HG03175 (cell line): ENCODE measurements at regions not wholly inside any gene's neighbourhood (a gene's known extent, or its start where the extent isn't known, plus 50 kb on each side); places are given as distances from the start of the nearest gene placed in this dataset.
A peak's percentile ranks its signal among the peaks of the same experiment; 100 is the strongest.

Experiments used
- ATAC-seq: cut with Tn5 transposase; IDR thresholded peaks from one replicate; pipeline ENCODE4 v1.9.1; 2021; ENCODE audit warnings: mild to moderate bottlenecking, moderate library complexity; ENCODE audit not compliant: unreplicated experiment

DNA sequence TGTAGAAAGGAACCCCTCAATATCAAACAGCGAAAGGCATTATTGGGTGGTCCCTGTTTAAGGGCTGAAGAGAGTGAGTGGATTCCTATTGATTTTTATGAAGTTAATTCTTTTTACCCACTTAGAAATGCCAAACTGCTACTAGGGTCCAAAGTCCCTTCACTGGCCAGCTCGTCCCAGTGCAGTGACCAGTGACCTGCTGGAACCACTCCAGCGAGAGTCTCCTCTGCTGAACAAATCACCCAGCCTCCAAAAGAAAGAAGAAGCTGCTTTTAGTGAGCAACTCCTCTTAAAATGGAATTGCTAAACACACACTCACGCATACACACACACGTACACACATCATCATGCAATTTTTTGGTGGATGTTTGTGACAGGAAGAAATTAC, 198.2 kb upstream of the PLEKHG7 start:
- no peak for ATAC-seq

DNA sequence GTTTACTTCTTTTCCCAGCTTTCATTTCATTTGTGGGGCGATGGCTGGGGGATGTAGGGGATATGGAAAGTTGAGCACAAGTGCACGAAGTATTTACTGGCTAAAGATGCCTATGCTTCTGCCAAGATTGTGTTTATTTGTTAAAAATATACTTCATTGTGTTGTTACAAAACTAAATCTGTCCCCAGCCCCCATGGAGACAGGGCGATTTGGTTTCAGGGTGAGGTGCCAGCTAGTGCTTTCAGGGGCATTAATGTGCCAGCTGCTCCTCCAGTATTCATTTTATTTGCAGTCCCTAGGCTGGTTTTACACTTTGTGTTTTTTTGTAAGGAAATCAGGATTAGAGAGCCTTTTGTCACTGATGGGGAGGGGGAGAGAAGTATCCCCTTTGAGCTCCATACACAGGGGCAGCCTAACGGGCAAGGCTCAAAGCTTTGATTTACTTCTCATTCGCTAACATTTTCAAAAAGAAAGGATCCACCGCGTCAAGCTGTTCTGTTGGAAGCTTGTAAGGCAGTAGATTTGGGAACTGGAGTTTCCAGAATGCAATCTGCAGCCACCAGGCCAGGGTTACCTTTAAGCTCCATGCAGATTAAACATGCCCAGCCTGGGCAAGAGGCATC, 198.7 kb upstream of the PLEKHG7 start:
- ATAC-seq, result no peak

DNA sequence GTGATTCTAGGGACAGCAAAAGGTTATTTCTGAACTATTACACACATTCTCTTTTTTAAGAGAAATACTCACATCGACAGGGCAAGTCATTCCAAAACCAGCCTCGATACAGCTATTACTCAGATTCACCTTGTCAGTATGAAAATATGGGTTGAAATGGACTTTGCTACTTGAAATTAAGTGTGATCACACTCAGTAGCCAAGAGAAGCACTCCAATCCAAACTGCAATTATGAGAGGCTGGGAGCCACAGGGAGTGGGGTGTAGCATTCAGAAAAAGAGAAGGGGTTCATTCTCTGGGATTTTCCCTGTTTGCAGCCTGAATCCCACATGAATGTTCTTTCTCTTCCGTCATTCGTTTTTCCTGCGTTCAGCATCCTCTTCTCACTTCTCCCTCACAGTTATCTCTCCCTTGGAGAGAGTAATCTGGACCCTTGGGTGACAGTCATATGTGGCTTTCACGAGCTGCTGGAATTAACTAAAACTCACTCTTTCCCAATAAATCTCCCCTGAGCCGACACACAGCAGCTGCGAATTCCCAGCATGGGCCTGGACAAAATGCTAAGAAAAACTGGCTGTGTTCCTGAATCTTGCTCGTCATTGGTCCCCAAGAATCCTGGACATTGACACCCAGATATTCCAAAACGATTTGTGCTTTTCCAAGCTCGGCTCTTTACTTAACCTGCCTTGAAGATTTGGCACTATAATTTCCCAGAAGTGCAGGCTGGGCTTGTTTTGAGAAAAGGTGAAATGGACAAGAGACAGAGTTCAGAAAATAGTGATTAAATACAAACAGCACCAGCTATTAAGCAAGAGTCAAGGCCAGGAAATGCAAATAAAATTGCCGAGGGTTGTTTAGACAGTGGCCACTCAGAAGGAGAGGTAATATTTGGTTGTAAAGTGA, 199.5 kb upstream of the PLEKHG7 start:
- ATAC-seq, result peak; percentile 60

DNA sequence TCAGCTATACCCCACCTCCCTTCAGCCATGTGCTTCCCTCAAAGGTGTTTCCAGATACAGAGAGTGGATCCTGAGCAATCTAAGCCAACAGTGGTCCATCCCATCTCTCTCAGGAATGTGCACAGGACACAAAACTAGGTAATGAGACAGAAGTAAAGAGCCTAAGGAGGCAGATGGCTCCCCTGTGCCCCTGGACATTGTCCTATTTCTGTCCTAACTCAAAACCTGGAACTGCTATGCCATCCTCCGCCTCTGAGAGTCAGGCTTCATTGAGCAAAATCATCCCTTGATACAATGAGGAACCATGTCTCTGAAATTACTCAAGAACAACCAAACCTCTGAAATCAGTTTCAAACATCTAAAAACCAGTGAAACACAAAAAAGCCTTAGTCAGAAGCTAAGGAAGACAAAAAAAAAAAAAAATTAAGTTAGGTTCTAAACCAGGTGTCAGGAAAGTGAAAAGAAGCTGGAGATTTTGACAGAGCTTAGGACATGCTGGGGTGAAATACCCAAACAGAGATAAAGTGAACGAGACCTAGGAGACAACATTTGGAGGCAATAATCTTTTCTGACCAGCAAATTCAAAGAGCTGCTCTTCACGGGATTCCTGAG, 200.3 kb upstream of the PLEKHG7 start:
- ATAC-seq, result peak; percentile 52

DNA sequence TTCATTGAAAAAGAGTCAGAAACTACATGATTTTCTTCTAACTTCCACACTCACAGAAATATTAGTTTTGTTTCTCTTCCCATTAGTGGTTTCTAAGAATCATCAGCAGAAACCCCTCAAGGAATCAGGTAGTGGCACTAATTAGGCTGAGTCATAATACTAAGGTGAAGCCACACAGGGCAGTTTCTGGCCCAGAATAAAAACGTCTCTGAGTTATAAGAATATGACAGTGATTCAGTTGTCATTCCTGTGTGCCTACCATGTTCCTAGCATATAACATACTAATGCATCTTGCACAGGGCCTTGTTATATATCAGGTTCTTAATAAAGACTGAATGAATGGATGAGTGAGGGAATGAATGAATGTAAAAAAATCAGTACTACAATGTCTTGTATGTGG, 206.0 kb upstream of the PLEKHG7 start:
- ATAC-seq, result peak; percentile 63

DNA sequence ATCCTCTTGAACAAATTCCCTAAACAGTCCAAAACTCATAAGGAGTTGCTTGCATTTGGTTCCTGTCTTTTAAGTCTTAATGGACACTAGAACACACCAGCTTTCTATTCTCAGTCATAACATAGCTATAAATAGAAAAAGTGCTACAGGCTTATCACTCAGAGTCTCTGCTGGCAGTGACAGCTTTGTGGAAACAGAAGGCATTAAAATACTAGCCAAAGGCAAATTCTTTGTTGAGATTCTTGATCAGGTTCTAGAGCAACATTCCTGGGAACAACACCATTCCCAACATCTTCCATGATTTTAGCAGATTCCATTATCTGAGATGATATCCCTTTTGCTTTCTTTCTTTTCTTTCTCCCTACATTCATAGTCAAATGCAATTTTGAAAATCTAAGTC, 207.7 kb upstream of the PLEKHG7 start:
- no peak for ATAC-seq

DNA sequence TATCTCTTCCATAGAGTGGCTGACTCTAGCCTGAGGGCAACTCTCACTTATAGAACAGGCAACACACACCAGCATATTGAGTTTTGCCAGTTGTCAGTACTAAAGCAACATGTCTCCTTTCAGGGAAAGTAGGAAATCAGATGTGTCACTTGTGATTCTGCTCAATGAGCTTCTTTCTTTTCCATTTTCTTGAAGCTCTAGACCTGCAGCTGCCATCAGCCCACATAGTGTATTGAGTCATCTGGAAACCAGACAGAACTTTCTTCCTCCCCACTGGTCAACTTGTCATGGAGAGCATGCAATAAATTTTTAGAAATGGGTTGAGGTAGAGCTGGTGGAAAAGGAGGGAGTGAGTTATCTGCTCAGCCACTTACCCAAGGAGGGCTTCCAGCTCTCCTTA, 209.0 kb upstream of the PLEKHG7 start:
- ATAC-seq, result peak; percentile 59

DNA sequence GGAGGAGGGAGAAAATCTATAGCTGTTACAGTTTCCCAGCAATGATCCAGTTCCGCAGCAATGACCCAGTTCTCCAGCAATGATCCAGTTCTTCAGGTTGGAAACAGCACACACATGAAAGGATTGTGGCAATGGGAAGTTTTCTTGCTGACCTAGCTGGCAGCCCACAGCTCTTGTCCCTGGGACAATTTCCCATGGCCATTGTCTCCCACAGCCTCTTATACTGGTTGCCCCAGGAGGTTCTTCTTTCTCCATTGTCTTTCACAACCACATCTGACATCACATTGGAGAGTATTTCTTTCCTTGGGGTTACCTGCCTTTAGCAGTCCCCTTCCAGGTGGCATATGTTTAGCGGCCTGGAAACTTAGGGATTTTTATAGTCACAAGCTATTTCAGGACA, 209.8 kb upstream of the PLEKHG7 start:
- no peak for ATAC-seq

DNA sequence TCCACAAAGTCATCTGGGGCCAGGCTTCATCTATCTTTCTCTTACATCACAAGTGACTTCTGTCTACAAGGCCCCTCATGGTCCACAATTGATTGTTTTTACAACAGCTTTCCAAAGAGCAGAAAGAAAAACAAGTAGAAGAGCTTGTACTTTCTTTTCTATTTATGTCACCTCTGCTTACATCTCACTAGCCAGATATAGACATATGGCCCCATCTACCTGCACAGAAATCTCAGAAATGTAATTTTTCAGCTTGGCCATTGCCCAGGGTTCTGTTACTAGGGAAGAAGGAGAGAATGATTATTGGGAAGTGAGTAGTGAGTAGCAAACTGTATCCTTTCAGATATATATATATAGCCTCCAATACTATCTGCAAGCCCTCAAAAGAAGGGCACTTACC, 210.5 kb upstream of the PLEKHG7 start:
- no peak for ATAC-seq

DNA sequence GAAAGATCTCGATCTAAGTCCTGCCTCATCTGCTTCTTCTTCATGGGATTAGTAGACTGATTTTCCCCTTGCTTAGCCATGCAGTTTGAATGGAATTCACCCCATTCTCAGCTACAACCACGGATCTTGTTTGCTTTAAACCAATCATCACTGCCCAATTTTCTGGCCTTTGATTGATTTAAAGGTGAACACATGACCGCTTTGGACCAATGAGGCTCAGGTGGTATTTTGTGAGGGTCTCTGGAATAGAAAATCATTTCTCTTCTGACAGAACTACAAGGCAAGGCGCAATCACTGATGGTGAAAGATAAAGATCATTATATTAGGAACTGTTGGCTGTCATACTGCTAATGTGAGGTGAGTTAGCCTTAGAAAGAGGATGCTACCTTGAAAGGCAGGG, 213.0 kb upstream of the PLEKHG7 start:
- no peak for ATAC-seq

DNA sequence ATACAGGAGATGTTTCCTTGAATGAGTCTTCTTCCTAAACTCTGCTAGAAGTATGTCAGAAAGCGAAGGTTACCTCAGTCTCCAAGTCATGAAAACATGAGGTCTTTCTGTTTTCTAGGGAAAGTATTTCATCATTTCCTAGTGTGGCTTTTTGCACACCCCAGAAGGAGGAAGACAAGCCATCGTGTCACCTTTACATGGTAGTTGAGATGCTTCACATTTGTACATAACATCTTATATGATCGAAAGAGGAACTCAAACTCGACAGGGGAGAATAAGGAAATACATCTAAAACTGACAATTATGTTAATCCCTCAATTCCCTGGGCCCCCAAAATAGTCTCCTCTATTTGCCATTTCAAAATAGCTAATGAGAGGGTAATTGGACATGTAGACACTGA, 214.1 kb upstream of the PLEKHG7 start:
- no peak for ATAC-seq

DNA sequence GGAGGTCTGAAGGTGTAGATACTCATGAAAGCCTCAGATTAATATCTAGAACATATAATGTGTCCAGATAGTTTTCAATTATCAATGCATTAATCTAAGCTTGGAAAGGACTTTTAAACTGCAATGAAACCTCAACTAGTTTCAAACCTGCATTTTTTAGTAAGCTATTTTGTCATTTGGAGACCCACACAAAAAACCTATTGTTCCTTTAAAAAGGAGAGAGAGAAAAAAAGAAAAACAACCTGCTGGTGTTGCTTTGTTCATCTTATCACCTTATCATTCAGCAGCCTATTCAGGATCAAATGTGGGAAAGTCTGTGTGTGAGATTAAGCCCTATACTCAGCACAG, 215.7 kb upstream of the PLEKHG7 start:
- no peak for ATAC-seq

DNA sequence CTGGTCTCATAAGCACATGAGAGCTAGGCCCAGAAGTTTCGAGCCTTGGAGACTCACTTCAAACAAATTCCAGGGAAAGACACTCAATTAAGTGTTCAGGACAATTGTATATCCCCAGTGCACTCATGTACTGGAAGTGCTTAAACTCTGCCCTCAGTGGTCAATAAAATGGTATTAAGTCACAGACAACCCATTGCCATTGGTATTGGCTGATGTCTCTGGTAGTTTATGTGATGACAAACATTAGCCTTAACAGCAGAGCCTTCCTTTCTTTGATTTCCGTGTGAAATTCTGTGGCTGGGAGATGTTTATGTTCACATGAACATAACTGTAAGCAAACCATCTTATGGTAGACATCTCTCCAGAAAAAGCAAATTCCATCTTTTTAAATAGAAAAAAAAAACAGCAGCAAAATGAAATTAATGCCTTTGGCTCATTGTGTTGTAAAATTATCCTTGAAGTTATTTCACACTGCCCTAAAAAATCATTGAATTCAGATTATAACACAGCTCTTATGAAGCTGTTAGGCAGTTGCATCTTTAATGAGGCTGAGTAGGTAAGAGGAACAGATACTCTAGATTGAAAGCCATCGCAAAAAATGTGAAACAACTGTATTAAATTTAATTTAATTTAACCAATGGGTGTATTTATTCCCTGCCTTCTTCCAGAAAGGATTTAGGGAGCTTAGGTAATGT, 216.2 kb upstream of the PLEKHG7 start:
- no peak for ATAC-seq

DNA sequence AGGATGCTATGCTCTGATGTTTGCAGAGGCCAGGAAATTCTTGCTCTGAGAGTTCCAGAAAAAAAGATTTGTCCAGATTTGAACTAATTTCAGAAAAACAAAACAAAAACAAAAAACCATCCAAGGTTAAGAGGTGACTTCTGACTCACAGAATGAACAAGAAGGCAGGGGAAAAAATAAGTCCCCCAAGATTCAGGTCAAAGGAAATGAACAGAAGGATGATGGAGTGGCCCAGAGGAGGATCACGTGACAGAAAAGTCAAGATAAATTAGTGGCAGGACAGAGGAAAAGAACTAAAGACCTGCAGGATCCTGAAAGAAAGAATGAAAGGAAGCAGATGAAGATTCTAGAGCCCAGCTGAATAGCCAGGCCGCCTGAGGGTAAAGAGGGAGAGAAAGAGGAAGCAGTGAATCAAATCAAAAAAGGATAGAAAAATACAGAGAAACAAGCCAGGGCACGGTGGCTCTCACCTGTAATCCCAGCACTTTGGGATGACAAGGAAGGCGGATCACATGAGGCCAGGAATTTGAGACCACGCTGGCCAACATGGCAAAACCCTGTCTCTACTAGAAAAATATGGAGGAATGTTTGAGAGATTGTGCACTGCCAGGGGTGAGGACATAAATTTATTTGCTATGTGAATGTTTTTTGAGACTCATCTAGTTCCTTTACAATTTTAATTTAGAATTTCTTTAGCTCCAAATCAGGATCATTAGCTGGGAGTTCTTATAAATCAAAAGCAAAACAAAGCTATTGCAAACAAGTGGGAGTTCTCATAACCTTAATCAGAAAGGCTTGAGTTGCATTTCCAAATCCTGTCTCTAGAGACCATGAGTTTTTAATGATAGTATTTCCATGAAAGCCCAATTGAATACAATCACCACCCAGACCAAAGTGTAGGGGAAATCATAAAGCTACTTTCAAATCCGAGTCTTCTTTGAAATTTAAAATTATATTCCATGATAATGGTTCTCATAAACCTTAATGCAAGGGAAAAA, 217.1 kb upstream of the PLEKHG7 start:
- ATAC-seq, result no peak

DNA sequence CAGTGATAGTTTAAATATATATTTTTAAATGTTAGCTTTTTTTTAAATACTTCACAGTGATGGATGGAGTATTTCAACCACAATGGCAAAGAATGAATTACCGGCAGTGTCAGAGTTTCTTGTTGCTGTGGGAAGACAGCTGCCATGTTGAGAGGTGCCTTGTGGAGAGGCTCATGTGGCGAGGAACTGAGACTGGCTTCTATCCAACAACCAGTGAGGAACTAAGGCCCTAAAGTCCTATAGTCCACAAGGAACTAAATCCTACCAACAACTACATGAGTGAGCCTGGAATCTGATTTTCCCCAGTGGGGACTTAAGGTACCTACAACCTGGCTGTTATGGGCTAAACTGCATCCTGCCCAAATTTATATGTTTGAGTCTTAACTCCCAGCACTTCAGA, 220.2 kb upstream of the PLEKHG7 start:
- no peak for ATAC-seq

DNA sequence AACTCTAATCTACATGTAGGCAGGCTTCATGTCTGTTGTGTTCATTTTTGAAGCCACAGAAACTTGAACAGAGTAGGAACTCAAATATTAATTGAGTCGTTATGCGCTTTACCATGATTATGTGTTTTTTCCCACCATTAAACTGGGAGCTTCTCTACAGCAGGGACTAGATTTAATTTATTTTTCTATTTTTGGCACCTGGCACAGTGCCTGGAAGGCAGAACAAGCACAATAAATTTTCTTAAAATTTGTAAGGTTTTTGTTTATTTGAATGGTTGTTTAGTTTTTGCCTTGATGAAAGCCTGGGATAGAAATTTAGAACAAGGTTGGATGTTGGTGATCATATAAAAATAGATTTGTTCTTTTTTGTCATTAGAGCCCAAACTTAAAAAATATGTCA, 221.7 kb upstream of the PLEKHG7 start:
- no peak for ATAC-seq

DNA sequence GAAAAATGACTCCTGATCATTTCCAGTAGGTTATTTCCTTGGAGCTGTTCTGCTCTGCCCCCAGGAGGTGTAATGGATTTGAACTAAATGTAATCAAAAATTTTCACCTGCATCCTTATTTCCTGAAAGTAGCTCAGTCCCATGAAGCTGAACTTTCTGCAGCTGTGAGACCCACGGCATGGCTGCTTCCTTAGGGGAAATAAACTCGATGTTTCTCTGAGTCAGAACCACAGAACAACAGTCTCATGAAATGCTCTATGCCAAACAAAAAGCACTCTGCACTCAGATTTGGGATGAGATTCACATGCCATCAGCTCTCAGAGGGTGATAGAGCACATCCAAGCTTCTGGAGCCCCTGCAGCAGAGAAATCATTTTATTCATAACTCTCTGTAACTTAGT, 224.1 kb upstream of the PLEKHG7 start:
- no peak for ATAC-seq

DNA sequence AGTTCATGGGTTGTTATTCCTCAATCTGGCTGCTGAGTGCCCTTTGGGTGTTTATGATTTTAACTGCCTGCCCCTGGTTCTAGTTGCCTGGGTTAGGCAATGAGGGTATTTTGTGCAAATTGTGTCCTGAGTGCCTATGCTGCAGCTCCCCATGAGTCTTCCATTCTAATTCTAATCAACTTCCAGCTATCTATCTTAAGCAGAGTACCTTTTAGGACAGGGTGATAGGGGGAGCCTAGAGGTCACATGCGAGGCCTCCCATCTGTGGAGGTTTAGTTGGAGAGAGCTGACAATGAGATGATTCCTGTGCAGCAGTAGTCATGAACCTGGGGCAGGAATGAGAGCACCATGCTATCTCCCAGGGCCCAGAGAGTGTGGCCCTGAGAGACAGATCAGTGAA, 225.9 kb upstream of the PLEKHG7 start:
- ATAC-seq, result no peak

DNA sequence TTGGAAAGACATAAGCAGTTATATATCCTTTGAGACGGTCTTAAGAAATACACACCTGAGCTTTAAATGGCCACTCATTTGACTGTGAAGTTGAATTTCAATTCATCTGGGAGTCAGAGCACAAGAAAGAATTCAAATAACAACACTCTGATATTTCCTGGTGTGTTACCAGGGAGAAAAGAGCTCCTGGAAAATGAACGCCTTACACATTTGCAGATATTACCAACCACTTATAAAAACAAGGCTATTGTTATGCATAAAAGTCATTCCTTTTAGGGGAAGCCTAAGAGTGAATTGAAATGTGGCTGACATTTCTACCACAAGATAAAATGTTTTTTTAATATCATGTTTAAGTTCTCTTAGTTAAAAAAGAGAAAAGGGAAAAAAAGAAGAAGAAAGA, 229.2 kb upstream of the PLEKHG7 start:
- ATAC-seq, result no peak

DNA sequence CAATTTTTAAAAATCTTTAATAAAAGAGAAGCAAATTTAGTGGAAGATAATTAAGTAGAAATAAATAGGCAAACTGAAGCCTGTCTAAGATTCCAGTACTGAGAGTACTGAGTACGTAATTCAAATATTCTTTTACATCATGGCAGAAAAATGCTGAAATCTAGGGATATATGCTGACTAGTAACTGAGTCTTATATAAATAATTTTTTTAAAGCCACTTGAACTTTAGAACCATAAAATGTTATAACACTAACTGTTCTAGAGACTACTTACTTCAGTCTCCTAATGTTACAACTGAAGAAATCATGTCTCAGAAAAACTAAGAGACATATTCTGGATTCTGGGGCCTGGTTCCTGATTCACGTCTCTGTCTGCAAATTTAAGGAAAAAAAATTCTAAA, 230.6 kb upstream of the PLEKHG7 start:
- ATAC-seq, result no peak
